ENCODE measurements at regions not wholly inside any gene's neighbourhood (a gene's known extent, or its start where the extent isn't known, plus 50 kb on each side); places are given as distances from the start of the nearest gene placed in this dataset.

DNA sequence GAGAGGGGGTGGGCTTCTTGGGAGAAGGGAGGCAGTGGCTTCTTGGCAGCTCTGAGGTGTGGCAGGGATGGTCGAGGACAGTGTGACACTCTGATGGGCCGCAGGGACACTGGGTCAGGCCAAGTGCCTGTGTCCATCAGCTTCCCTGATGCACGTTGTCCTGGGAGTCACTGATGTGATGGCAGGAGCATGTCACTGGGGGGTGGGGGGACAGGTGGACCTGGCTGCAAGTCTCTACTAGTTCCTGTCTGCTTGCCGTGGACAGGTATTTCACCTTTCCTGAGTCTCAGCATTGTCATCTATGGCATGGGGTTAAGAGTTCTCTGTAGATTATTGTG is 592.9 kb downstream of the TBC1D22A start:
- ATAC-seq (ENCODE audit: low read depth) (no peak), DNase-seq (no peak)
- TF ChIP-seq CEBPB (IDR thresholded peaks at IDR 0.05; ENCODE audit: low read depth, low read length): no peak
- TF ChIP-seq POLR2A (IDR thresholded peaks at IDR 0.05; ENCODE audit: low read depth, low read length): no peak
- TF ChIP-seq MAZ (IDR thresholded peaks at IDR 0.05; ENCODE audit: borderline replicate concordance, low read depth, low read length): no peak
- TF ChIP-seq, protein P1, sequence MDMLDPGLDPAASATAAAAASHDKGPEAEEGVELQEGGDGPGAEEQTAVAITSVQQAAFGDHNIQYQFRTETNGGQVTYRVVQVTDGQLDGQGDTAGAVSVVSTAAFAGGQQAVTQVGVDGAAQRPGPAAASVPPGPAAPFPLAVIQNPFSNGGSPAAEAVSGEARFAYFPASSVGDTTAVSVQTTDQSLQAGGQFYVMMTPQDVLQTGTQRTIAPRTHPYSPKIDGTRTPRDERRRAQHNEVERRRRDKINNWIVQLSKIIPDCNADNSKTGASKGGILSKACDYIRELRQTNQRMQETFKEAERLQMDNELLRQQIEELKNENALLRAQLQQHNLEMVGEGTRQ (IDR thresholded peaks at IDR 0.05; ENCODE audit: low read depth, low read length): no peak
- TF ChIP-seq RAD21 (IDR thresholded peaks at IDR 0.05; ENCODE audit: low read length): no peak
- no peak for TF ChIP-seq MXI1 (IDR thresholded peaks at IDR 0.05; ENCODE audit: borderline replicate concordance, low read depth, low read length)
- POLR2A ChIA-PET (ENCODE audit: unreplicated experiment): no interaction called here
- CTCF ChIA-PET: no interaction called here
- Histone ChIP-seq H3K9me3 (ENCODE audit: control insufficient read depth, insufficient read depth, low read length) (peaks cover 7% of the 10 kb centered on the region), H3K9ac (ENCODE audit: low read depth, low read length) (no peak overlapping the region), H3K36me3 (ENCODE audit: control insufficient read depth, insufficient read depth, low read length) (no peaks in the 10 kb centered on the region), H2AK5ac (ENCODE audit: low read depth, low read length) (no peak overlapping the region), H2AFZ (replicated peaks; ENCODE audit: low read length, poor library complexity) (no peak overlapping the region), H3K27me3 (ENCODE audit: control insufficient read depth, insufficient read depth, low read length) (no peaks in the 10 kb centered on the region), H3K4me1 (ENCODE audit: control insufficient read depth, insufficient read depth, low read length) (no peaks in the 10 kb centered on the region), H3K14ac (replicated peaks; ENCODE audit: low read depth, low read length) (no peak overlapping the region), H4K91ac (ENCODE audit: insufficient read depth, low read depth, low read length) (no peak overlapping the region), H3K4me2 (ENCODE audit: low read depth, low read length) (no peak overlapping the region), H3K18ac (ENCODE audit: low read depth, low read length) (no peak overlapping the region), H3K23ac (ENCODE audit: low read depth, low read length) (no peak overlapping the region), H4K20me1 (ENCODE audit: insufficient read depth, low read length) (no peaks in the 10 kb centered on the region), H3K4me3 (ENCODE audit: insufficient read depth, low read depth, low read length) (no peak overlapping the region), H3K9me1 (ENCODE audit: insufficient read depth, low read length) (no peaks in the 10 kb centered on the region), H2BK20ac (ENCODE audit: low read depth, low read length) (no peak overlapping the region), H2BK15ac (ENCODE audit: low read depth, low read length) (no peak overlapping the region), H2BK5ac (ENCODE audit: low read depth, low read length, poor library complexity, severe bottlenecking) (no peak overlapping the region), H3K4ac (ENCODE audit: low read depth, low read length) (no peak overlapping the region), H3K27ac (ENCODE audit: insufficient read depth, low read length) (no peak overlapping the region), H4K5ac (ENCODE audit: low read depth, low read length) (no peak overlapping the region), H3K56ac (ENCODE audit: extremely low read depth, insufficient read depth, low read length) (no peak overlapping the region), H4K8ac (ENCODE audit: low read depth in 2 of 2, low read length in 2 of 2) (no peak overlapping the region), H3K79me1 (ENCODE audit: low read depth in 1 of 2, low read length in 2 of 2) (no peaks in the 10 kb centered on the region), H2AK9ac (replicated peaks; ENCODE audit: low read depth, low read length, poor library complexity) (no peak overlapping the region), H2BK120ac (ENCODE audit: low read depth, low read length) (no peak overlapping the region)
- no TSS peak for BruUV-seq (replicated peaks)
- intact Hi-C loops (cut with micrococcal nuclease) (no loop called here), in situ Hi-C loops (cut with MboI; ENCODE audit: low sequenced_read_pairs) (no loop called here), dilution Hi-C loops (cut with HindIII; ENCODE audit: low sequenced_read_pairs, unreplicated experiment) (no loop called here)
- WGBS, 2 experiments (ENCODE audit: extremely low coverage in 2 of 2, insufficient read length in 1 of 2): no CpG with 5 or more reads among the region's 4 CpGs

All from IMR-90 (cell line).